Central memory CD8-positive, alpha-beta T cell (primary cell): ENCODE measurements at regions not wholly inside any gene's neighbourhood (a gene's known extent, or its start where the extent isn't known, plus 50 kb on each side); places are given as distances from the start of the nearest gene placed in this dataset.

Experiments
- ATAC-seq: fragments of 150-1000 bp; cut with Tn5 transposase; replicated peaks from 2 replicates; pipeline ENCODE4 v1.10.0; 2022; ENCODE audit warnings: mild to moderate bottlenecking, moderate FRiP score, moderate number of reproducible peaks; ENCODE audit not compliant: poor library complexity, severe bottlenecking; ENCODE audit errors: extremely low read depth
- DNase-seq, 2 donors: peaks; one replicate each; pipeline ENCODE4 v3.0.0; 2021; ENCODE audit warnings: low spot score in 2 of 2
- H3K27ac Mint-ChIP-seq: one replicate; pipeline ENCODE4 v1.8.0; 2022; ENCODE audit warnings: low read depth, mild to moderate bottlenecking, moderate library complexity, mixed read lengths
- H3K27me3 Mint-ChIP-seq: one replicate; pipeline ENCODE4 v1.8.0; 2022; ENCODE audit warnings: mixed read lengths
- H3K36me3 Mint-ChIP-seq: one replicate; pipeline ENCODE4 v1.8.0; 2022; ENCODE audit warnings: mild to moderate bottlenecking, moderate library complexity, mixed read lengths; ENCODE audit not compliant: insufficient read depth
- H3K4me1 Mint-ChIP-seq: one replicate; pipeline ENCODE4 v1.8.0; 2022; ENCODE audit warnings: mixed read lengths
- H3K4me3 Mint-ChIP-seq: one replicate; pipeline ENCODE4 v1.8.0; 2022; ENCODE audit warnings: mild to moderate bottlenecking, moderate library complexity, mixed read lengths
- H3K9me3 Mint-ChIP-seq: one replicate; pipeline ENCODE4 v1.8.0; 2022; ENCODE audit warnings: mixed read lengths

DNA sequence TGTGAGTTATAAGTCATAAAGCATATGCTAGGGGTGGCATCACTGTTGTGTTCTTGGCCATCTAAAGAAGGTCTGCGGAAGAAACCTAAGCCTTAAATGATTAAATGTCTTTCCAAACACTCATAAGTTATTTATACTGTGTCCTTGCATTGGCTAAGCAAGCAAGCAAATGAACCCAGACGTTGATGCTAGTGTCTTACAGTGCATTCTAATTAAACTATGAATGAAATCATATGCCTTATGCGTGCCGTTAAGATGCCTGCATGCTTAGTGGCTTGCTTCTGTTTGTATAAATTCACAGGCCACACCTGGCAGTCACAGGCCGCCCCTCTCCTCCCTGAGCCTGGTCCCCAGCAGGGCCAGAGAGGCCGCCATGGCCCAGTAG is 49.9 kb downstream of the RIN2 start:
- H3K27me3 Mint-ChIP-seq: peaks cover 5% of the 10 kb centered on the region
- DNase-seq: no peak
- no peaks in the 10 kb centered on the region for H3K4me1 Mint-ChIP-seq
- no peak for ATAC-seq
- no peak overlapping the region for H3K4me3 Mint-ChIP-seq
- H3K36me3 Mint-ChIP-seq: peaks cover 1% of the 10 kb centered on the region
- H3K9me3 Mint-ChIP-seq: no peaks in the 10 kb centered on the region
- H3K27ac Mint-ChIP-seq: no peak overlapping the region

DNA sequence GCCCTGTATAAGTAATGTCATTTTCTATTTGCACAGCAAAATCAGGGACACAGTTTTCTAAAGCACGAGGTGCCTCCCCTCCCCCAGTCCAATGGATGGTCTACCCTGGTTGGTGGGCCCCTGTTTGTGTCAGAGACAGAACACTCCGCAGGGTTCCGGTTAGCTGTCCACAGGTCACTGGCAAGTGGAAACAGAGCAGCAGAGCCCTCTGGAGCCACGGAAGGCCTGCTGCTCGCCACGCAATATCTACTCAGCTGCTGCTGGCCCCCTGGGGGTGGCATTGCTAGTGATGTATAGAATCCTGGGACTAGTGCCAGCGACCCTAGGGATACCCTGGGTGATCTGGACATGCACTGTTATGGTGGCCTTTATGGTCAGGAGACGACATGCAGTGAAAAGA is 50.4 kb downstream of the RIN2 start:
- DNase-seq: no peak
- H3K4me3 Mint-ChIP-seq: no peak overlapping the region
- H3K27me3 Mint-ChIP-seq: peaks cover 10% of the 10 kb centered on the region
- H3K36me3 Mint-ChIP-seq: peaks cover 1% of the 10 kb centered on the region
- no peak for ATAC-seq
- H3K9me3 Mint-ChIP-seq: no peaks in the 10 kb centered on the region
- no peak overlapping the region for H3K27ac Mint-ChIP-seq
- no peaks in the 10 kb centered on the region for H3K4me1 Mint-ChIP-seq

DNA sequence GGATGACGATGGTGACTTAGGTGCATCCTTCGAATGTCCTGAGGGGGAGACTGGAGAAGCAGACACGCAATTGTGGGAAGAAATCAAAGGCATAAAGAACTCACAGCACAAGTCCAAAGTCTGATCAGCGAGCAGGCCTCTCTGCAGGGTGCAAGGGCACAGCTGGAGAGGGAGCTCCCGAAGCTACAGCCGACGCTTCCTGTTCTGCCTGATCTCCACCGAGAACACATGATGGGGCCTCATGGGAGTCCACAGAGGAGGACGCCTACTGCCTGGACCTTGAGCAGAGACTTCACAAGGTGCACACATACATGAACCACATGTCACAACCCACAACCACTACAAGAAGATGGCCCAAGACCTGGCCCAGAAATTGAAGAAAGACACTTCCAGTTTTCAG is 51.4 kb downstream of the RIN2 start:
- DNase-seq (no peak), ATAC-seq (no peak)
- H3K4me1 Mint-ChIP-seq: no peaks in the 10 kb centered on the region
- peaks cover 19% of the 10 kb centered on the region for H3K27me3 Mint-ChIP-seq
- H3K4me3 Mint-ChIP-seq: no peak overlapping the region
- no peaks in the 10 kb centered on the region for H3K9me3 Mint-ChIP-seq
- H3K27ac Mint-ChIP-seq: no peak overlapping the region
- peaks cover 1% of the 10 kb centered on the region for H3K36me3 Mint-ChIP-seq

DNA sequence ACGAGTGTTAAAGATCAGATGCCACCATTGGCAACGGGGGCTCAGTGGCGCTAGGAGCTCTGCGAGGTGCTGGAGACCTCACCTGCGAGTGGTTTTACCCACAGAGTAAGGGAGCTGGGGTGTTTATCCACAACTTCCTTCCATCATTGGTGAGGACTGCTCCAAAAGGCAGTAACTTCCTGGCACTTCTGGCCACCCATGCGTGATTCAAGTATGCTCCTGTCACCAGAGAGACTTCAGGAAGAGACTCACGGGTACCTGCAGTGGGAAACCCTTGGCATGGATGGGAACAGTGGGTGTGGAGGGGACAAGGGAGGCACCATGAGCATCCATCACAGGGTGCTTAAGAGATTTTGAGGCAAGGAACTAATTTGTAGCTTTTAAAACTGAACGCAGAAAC is 53.2 kb downstream of the RIN2 start:
- Mint-ChIP-seq H3K9me3 (no peaks in the 10 kb centered on the region), H3K4me1 (no peaks in the 10 kb centered on the region), H3K4me3 (no peak overlapping the region), H3K27ac (no peak overlapping the region), H3K27me3 (peaks cover 19% of the 10 kb centered on the region), H3K36me3 (no peaks in the 10 kb centered on the region)
- DNase-seq (no peak), ATAC-seq (no peak)

DNA sequence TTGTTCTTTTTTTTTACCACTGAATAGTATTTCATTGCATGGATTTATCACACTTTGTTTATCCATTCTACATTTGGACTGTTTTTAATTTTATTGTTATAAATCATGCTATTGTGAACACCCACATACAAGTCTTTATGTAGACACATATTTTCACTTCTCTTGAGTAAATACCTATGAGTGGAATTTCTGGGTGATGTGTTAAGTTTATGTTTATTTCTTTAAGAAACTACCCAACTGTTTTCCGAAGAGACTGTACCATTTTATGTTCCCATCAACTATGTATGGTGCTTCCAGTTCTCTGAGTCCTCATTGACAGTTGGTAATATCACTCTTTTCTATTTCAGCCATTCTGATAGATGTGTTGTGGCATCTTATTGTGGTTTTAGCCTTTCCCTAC is 54.0 kb downstream of the RIN2 start:
- no peaks in the 10 kb centered on the region for H3K9me3 Mint-ChIP-seq
- no peaks in the 10 kb centered on the region for H3K36me3 Mint-ChIP-seq
- no peak overlapping the region for H3K27ac Mint-ChIP-seq
- DNase-seq: no peak
- ATAC-seq: no peak
- no peak overlapping the region for H3K4me3 Mint-ChIP-seq
- H3K4me1 Mint-ChIP-seq: no peaks in the 10 kb centered on the region
- peaks cover 19% of the 10 kb centered on the region for H3K27me3 Mint-ChIP-seq

DNA sequence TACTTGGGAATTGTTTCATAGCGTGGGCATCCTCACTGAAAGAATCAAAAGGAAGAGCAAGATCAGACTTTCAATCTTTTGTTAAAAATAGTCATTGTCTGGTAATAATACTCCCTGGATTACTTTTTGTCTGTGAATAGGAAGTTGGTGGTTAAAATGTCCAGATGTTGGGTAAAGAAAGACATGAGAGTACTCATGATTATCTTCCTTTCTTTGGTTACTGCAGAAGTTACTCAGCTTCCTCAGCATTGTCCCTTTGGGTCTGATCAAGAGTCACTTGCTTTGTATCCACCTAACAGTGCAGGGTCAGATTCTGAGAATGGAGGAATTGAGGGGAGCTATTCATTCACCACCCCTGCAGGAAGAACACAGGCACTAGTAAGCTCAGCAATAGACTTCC is 54.6 kb downstream of the RIN2 start:
- Mint-ChIP-seq H3K9me3 (no peaks in the 10 kb centered on the region), H3K27me3 (peaks cover 19% of the 10 kb centered on the region), H3K4me3 (no peak overlapping the region), H3K27ac (no peak overlapping the region), H3K4me1 (no peaks in the 10 kb centered on the region), H3K36me3 (no peaks in the 10 kb centered on the region)
- ATAC-seq: no peak
- no peak for DNase-seq

DNA sequence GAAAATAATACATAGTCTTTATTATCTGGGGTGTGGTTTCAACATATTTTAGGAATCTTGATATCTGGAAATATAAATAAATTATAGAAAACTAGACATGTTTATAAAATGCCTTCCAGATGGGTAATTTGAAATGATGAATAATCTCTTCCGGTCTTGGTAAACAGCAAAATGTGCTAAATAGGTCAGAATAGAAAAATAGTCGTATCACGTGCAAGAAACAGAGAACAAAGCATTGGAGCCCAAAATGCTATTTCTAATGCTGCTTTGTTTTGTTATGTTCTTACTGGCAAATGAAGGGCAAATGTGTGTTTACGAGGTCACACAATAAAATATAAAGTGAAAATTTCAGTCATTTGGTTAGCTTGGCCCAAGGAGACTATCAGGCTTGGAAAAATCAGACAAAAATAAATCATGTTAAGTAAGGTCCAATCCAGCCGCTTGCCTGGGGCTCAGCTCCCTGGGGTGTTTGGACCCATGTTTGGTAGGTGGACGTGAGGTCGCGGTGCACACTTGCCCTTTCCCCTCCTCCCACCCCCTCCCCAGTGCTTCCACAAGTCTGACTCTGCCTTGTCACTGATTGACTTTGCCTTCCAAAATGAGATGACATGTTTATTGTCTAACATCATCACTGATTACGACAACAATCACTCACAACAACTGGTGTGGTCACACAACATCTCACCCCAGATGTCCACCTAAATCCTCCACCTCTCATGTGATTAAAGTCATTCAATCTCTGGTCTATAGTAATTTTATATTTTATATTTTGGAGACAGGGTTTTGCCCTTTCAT is 56.0 kb downstream of the RIN2 start:
- Mint-ChIP-seq H3K4me3 (no peak overlapping the region), H3K4me1 (no peaks in the 10 kb centered on the region), H3K36me3 (no peaks in the 10 kb centered on the region), H3K9me3 (peaks cover 5% of the 10 kb centered on the region), H3K27me3 (peaks cover 19% of the 10 kb centered on the region), H3K27ac (no peak overlapping the region)
- ATAC-seq (no peak), DNase-seq (no peak)

DNA sequence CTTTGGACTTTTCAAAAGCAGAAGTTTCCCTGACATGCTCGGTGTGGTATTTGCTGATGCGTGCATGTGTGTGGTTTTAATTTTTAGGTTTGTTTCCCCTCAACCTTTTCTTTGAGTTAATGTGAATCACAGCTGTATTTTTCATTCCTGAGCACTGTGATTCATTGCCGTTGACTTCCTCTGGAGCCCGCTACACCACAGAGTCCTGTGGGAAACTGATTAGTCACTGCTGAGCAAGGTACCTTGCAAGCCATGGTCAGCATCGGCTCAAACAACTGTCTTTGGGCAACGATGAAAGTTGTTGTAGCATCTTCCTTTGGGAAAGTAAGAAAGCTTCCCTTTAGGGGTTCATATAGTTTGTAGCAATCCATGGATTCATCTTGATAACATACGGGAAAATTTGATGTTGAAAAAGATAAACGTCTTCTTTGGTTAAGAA is 57.5 kb downstream of the RIN2 start:
- H3K27me3 Mint-ChIP-seq: peaks cover 19% of the 10 kb centered on the region
- H3K36me3 Mint-ChIP-seq: no peaks in the 10 kb centered on the region
- peaks cover 5% of the 10 kb centered on the region for H3K9me3 Mint-ChIP-seq
- ATAC-seq (no peak), DNase-seq (no peak)
- H3K4me3 Mint-ChIP-seq: no peak overlapping the region
- no peaks in the 10 kb centered on the region for H3K4me1 Mint-ChIP-seq
- no peak overlapping the region for H3K27ac Mint-ChIP-seq

DNA sequence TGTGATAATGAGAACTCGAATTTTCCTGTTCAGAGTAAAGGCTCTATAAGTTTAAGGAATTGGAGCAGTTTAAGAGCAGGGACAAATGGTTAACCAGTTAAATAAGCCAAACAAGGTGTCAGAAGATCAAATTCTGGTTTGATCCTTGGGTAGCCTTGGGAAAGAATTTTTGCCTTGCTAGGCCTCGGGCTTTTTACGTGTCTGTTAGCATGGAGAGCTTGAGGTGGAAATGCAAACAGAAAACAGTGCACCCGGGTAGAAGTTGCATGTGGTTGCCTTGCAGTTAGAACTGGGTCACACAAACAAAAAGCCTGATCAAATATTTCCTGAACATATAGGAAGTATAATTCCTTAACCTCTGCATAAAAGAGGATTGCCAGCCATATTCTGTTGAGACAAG is 58.3 kb downstream of the RIN2 start:
- ATAC-seq: no peak
- Mint-ChIP-seq H3K27ac (no peak overlapping the region), H3K27me3 (peaks cover 19% of the 10 kb centered on the region), H3K4me1 (no peaks in the 10 kb centered on the region), H3K9me3 (peaks cover 5% of the 10 kb centered on the region), H3K36me3 (no peaks in the 10 kb centered on the region), H3K4me3 (no peak overlapping the region)
- DNase-seq: no peak

DNA sequence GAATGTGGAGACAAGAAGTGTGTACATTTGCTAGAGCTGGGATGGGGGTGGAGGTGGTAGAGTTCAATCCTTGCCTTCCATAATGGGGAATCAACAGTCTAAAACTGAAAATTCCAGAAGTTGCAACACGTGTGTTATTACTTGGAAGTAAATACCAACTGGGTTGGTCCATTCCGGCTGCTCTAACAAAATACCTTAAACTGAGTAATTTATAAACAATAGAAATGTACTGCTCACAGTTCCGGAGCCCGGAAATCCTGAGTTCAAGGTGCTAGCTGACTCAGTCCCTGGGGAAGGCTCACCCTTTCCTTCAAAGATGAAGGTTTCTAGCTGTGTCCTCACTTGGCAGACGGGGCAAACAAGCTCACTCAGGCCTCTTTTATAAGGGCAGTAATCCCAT is 59.0 kb downstream of the RIN2 start:
- no peak overlapping the region for H3K27ac Mint-ChIP-seq

DNA sequence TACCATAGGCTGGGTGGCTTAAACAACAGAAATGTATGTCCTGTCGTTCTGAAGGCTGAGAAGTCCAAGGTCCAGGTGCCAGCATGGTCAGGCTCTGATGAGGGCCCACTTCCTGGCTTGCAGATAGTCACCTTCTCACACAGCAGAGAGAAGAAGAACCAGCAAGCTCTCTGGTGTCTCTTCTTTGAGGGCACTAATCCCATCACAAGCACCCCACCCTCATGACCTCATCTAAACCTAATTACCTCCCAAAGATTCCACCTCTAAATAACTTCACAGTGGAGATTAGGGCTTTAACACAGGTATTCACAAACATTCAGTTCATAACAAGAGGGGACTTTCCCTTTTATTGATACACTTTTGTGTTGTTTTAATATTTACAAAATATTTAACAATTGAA is 61.1 kb downstream of the RIN2 start:
- Mint-ChIP-seq H3K4me3 (no peak overlapping the region), H3K27me3 (peaks cover 2% of the 10 kb centered on the region), H3K4me1 (no peaks in the 10 kb centered on the region), H3K9me3 (peaks cover 5% of the 10 kb centered on the region), H3K36me3 (no peaks in the 10 kb centered on the region), H3K27ac (no peak overlapping the region)
- ATAC-seq (no peak), DNase-seq (no peak)

More for the DNA sequence above, 59.0 kb downstream of the RIN2 start:
- DNase-seq (no peak), ATAC-seq (no peak)
- Mint-ChIP-seq H3K36me3 (no peaks in the 10 kb centered on the region), H3K9me3 (peaks cover 5% of the 10 kb centered on the region), H3K27me3 (peaks cover 19% of the 10 kb centered on the region), H3K4me3 (no peak overlapping the region), H3K4me1 (no peaks in the 10 kb centered on the region)

DNA sequence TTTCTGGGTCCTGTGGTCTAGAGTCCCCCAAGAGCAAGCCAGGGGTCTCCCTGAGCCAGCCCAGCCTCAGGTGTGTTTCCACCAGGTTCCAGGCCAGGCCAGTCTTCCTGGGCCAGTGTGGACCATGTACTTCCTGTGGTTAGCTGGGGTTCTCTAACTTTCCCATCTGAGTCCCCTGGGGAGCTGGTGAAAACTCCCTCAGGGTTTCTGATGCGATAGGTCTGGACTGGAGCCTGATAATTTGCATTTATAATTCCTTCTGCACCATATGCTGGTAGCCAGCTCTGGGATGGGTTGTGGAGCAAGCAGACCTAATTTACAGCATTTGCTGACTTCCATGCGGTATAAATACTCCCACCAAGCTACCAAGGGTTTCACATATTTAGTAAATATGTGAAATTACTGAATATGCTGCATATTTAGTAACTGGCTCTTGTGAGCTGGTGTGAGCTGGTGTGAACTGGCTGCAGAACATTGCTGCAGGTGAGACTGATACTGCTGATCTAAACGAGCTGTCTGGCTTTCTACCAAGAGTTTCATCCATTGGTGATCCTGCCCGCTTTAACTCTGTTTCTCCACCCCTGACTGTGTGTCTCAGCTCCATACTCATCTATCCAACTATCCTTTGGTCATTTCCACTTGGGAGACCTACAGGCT is 62.6 kb downstream of the RIN2 start:
- ATAC-seq (no peak), DNase-seq (no peak)
- Mint-ChIP-seq H3K36me3 (no peaks in the 10 kb centered on the region), H3K9me3 (peaks cover 5% of the 10 kb centered on the region), H3K27ac (no peak overlapping the region), H3K4me3 (no peak overlapping the region), H3K4me1 (no peaks in the 10 kb centered on the region), H3K27me3 (no peaks in the 10 kb centered on the region)

DNA sequence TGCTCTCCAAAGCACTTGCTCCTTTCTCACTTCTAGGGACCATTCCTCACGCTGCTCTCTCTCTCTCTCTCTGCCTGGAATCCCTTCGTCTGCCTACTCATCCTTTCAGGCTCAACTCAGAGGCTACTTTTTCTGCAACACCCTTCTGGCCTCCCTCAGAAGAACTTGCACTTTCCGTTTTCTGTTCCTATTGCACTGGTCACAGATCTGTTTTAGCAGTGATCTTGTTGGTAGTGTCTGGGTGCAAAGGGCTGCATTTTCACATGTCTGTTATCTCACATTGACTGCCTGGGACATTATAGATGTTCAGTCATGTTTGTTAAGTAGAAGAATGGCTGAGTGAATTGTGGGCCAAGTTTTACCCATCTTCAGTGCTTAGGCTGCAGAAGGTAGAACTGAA is 63.5 kb downstream of the RIN2 start:
- DNase-seq: no peak
- Mint-ChIP-seq H3K4me1 (no peaks in the 10 kb centered on the region), H3K9me3 (peaks cover 5% of the 10 kb centered on the region), H3K36me3 (no peaks in the 10 kb centered on the region), H3K27ac (no peak overlapping the region), H3K27me3 (no peaks in the 10 kb centered on the region), H3K4me3 (no peak overlapping the region)
- ATAC-seq: no peak
